ENCODE measurements at regions not wholly inside any gene's neighbourhood (a gene's known extent, or its start where the extent isn't known, plus 50 kb on each side); places are given as distances from the start of the nearest gene placed in this dataset.

DNA sequence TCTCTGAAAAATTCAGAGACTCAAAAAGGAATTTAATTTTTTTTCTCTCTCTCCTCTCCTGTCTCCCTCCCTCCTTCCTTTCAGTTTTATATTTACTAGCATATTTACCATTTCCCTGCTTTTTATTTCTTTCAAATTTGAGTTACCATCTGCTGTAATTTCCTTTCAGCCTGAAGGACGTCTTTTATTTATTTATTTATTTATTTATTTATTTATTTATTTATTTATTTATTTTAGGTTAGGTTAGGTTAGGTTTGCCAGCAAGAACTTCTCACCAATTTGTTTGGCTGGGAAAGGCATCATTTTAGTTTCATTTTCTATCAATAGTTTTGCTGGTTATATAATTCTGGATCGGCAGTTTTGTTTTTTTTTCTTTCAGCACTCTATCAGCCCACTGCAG is 231.7 kb upstream of the ZRANB2 start:
- no peak for DNase-seq
- TF ChIP-seq, protein P1, sequence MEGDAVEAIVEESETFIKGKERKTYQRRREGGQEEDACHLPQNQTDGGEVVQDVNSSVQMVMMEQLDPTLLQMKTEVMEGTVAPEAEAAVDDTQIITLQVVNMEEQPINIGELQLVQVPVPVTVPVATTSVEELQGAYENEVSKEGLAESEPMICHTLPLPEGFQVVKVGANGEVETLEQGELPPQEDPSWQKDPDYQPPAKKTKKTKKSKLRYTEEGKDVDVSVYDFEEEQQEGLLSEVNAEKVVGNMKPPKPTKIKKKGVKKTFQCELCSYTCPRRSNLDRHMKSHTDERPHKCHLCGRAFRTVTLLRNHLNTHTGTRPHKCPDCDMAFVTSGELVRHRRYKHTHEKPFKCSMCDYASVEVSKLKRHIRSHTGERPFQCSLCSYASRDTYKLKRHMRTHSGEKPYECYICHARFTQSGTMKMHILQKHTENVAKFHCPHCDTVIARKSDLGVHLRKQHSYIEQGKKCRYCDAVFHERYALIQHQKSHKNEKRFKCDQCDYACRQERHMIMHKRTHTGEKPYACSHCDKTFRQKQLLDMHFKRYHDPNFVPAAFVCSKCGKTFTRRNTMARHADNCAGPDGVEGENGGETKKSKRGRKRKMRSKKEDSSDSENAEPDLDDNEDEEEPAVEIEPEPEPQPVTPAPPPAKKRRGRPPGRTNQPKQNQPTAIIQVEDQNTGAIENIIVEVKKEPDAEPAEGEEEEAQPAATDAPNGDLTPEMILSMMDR (IDR thresholded peaks at IDR 0.05), result no peak
- Mint-ChIP-seq H3K9me3 (peaks cover 7% of the 10 kb centered on the region; the same call in 1 of the 2 replicates), H3K4me1 (ENCODE audit: low read depth) (peaks cover 16% of the 10 kb centered on the region), H3K36me3 (ENCODE audit: low read depth) (0 out of 2 replicates have a peak, but pooled peaks cover 5% of the 10 kb centered on the region), H3K27ac (no peak overlapping the region), H3K27me3 (ENCODE audit: insufficient read depth) (peaks cover under 1% of the 10 kb centered on the region; the same call in 1 of the 2 replicates), H3K4me3 (peak overlapping the region; percentile 28)

DNA sequence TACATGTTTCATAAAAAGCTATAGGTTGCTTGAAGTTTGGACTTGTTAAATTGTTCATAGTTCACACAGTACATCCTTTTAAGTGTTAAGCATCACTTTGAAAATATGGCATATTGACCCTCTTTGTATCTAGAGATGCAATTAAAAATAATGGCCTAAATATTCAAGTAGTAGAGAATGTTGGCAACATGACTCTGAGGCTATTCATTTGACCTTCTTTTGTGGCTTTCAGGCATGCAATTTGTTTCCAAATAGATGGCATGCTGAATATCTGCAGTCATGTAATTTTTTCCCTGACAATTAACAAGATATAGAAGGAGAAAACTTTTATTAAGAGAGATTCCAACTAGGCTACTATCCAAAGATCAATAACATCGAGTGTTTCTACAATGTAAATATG is 230.5 kb upstream of the ZRANB2 start:
- Mint-ChIP-seq H3K4me1 (ENCODE audit: low read depth) (peaks cover 19% of the 10 kb centered on the region), H3K27ac (no peak overlapping the region), H3K36me3 (ENCODE audit: low read depth) (0 out of 2 replicates have a peak, but pooled peaks cover 5% of the 10 kb centered on the region), H3K27me3 (ENCODE audit: insufficient read depth) (peaks cover 1% of the 10 kb centered on the region; the same call in 1 of the 2 replicates), H3K9me3 (peaks cover 7% of the 10 kb centered on the region; the same call in 1 of the 2 replicates), H3K4me3 (no peak overlapping the region)
- DNase-seq, result peak; percentile 19
- TF ChIP-seq, protein P1 (IDR thresholded peaks at IDR 0.05), result no peak

DNA sequence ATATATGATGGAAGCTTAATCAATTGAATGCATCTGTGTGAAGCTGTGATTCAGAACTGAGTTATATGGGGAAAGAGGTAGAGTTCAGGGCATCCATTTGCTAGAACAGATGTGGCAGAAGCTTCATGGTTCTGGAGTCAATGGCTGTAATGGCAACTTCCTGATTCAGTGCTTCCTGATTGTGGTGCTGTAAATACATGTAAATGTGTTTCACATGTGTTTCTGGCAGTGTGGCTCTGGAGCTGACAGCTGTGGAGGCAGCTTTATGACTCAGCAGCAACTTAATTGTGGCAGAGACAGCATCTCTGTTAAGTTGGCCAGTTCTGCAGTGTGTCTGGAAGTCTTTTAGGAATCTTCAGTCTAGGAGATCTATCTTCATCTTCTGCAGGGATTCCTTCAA is 226.6 kb upstream of the ZRANB2 start:
- Mint-ChIP-seq H3K4me1 (ENCODE audit: low read depth) (peaks cover 12% of the 10 kb centered on the region), H3K4me3 (no peak overlapping the region), H3K9me3 (no peaks in the 10 kb centered on the region)

DNA sequence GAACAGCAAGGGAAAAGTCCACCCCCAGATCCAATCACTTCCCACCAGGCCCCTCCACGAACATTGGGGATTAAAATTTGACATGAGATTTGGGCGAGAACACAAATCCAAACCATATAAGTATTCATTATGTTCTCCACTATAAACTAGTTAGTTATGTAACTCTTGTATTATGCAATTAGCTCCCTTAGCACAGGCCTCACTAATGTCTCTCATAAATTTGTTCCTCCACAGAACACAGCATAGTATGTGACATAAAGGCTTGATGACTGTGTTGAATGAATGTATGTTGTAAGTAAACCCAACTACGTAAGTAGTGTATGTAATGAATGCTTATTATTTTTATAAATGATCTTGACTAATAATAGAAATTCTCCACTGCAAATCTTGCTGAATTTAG is 223.3 kb upstream of the ZRANB2 start:
- TF ChIP-seq, protein P1 (IDR thresholded peaks at IDR 0.05), result no peak
- Mint-ChIP-seq H3K4me1 (ENCODE audit: low read depth) (peaks cover 5% of the 10 kb centered on the region; the same call in 1 of the 2 replicates), H3K9me3 (no peaks in the 10 kb centered on the region), H3K27ac (no peak overlapping the region), H3K27me3 (ENCODE audit: insufficient read depth) (peaks cover 4% of the 10 kb centered on the region), H3K36me3 (ENCODE audit: low read depth) (no peaks in the 10 kb centered on the region), H3K4me3 (no peak overlapping the region)
- DNase-seq, result no peak

More for the DNA sequence above, 226.6 kb upstream of the ZRANB2 start:
- TF ChIP-seq, protein P1 (IDR thresholded peaks at IDR 0.05), result no peak
- Mint-ChIP-seq H3K27me3 (ENCODE audit: insufficient read depth) (peaks cover 1% of the 10 kb centered on the region; the same call in 1 of the 2 replicates), H3K36me3 (ENCODE audit: low read depth) (no peaks in the 10 kb centered on the region), H3K27ac (no peak overlapping the region)
- DNase-seq, result peak; percentile 32

DNA sequence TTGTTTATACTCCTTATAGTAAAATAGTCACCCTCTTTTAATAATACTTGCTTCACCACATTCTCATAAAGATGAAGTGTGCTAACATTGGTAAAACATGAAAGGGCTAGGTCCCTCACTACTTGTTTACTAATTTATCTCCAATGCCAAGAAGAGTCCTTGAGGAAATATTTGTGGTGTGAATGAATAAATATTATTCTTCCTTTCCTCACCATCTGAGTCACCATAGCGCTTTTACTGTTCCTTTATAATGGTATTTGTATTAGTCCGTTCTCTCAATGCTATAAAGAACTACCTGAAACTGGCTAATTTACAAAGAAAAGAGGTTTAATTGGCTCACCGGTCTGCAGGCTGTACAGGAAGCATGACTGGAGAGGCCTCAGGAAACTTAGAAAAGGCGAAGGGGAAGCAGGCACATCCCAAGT is 222.8 kb upstream of the ZRANB2 start:
- DNase-seq, result no peak
- H3K27me3 Mint-ChIP-seq (ENCODE audit: insufficient read depth), result peaks cover 4% of the 10 kb centered on the region
- no peaks in the 10 kb centered on the region for H3K36me3 Mint-ChIP-seq (ENCODE audit: low read depth)
- peaks cover 5% of the 10 kb centered on the region; the same call in 1 of the 2 replicates for H3K4me1 Mint-ChIP-seq (ENCODE audit: low read depth)
- no peaks in the 10 kb centered on the region for H3K9me3 Mint-ChIP-seq
- no peak overlapping the region for H3K4me3 Mint-ChIP-seq
- H3K27ac Mint-ChIP-seq, result no peak overlapping the region
- TF ChIP-seq, protein P1 (IDR thresholded peaks at IDR 0.05), result no peak
